HCT116 (cell line): ENCODE measurements at regions not wholly inside any gene's neighbourhood (a gene's known extent, or its start where the extent isn't known, plus 50 kb on each side); places are given as distances from the start of the nearest gene placed in this dataset.

Experiments
- ATAC-seq: fragments of 200-7000 bp; cut with Tn5 transposase; 2 replicates; pipeline ENCODE4 v1.9.1; 2020; ENCODE audit warnings: mild to moderate bottlenecking, moderate library complexity
- BruUV-seq: library from RNA; stranded (reverse); fragments of 400-500 nt; replicated peaks from 2 replicates; lab custom pipeline; 2021; lab: Mats Ljungman, UMichigan
- CTCF ChIA-PET: fragments of 300-600 bp; sonication (Branson Sonifier 250); formaldehyde crosslinking; loops from one replicate; lab custom pipeline; 2021; ENCODE audit warnings: antibody characterized with exemption; lab: Charles Lee
- POLR2A ChIA-PET: fragments of 300-600, 350-600 bp; sonication (Branson Sonifier 250); formaldehyde crosslinking; loops from one replicate; lab custom pipeline; 2021; ENCODE audit warnings: antibody characterized with exemption; lab: Charles Lee
- RAD21 ChIA-PET, 2 experiments: fragments of 300-600 bp; sonication (Branson Sonifier 250); formaldehyde crosslinking; loops; one replicate each; lab custom pipeline; 2023; ENCODE audit warnings: low total read pairs in 2 of 2; ENCODE audit not compliant: uncharacterized antibody in 2 of 2, unreplicated experiment in 2 of 2, low non-redundant PET in 1 of 2; lab: Charles Lee
- DNase-seq: peaks from one replicate; pipeline ENCODE4 v3.0.0-alpha.2; 2010; ENCODE audit warnings: low read depth, low spot score
- H2AFZ ChIP-seq: fragments of 200-600 bp; shearing (Covaris generic), sonication (generic); 2 replicates; pipeline ENCODE4 v1.6.1; 2017; ENCODE audit warnings: low read depth, mixed run types, mixed read lengths, antibody characterized with exemption, low read length; ENCODE audit not compliant: poor library complexity, severe bottlenecking
- H3K27ac ChIP-seq: 2 replicates; pipeline ENCODE4 v1.5.1; 2012; ENCODE audit warnings: low read depth, low read length
- H3K27me3 ChIP-seq: fragments of 200-600 bp; sonication (generic); 2 replicates; pipeline ENCODE4 v1.6.1; 2016; ENCODE audit warnings: mixed run types, low read length, mixed read lengths; ENCODE audit not compliant: insufficient read depth
- H3K36me3 ChIP-seq, 2 experiments: fragments of 200-500 bp in 1 of 2; fragments of 200-600 bp in 1 of 2; sonication (Bioruptor generic) in 1 of 2; sonication (generic) in 1 of 2; 2 replicates each; pipeline versions ENCODE4 v1.5.1 to v1.6.1; 2014 to 2016; ENCODE audit warnings: low read length in 2 of 2, inconsistent platforms in 1 of 2, mixed read lengths in 1 of 2, mixed run types in 1 of 2; ENCODE audit not compliant: insufficient read depth in 2 of 2, control insufficient read depth in 1 of 2
- H3K4me1 ChIP-seq, 2 experiments: fragments of 200-600 bp in 1 of 2; sonication (generic) in 1 of 2; 2 replicates each; pipeline versions ENCODE4 v1.5.1 to v1.6.1; 2012 to 2017; ENCODE audit warnings: low read length in 2 of 2, inconsistent platforms in 1 of 2, mild to moderate bottlenecking in 1 of 2, mixed read lengths in 1 of 2, mixed run types in 1 of 2, moderate library complexity in 1 of 2; ENCODE audit not compliant: insufficient read depth in 2 of 2, control insufficient read depth in 1 of 2
- H3K4me2 ChIP-seq: fragments of 200-600 bp; sonication (generic); 2 replicates; pipeline ENCODE4 v1.6.1; 2017; ENCODE audit warnings: mixed run types, low read length, mixed read lengths
- H3K4me3 ChIP-seq, 2 experiments: fragments of 200-600 bp in 1 of 2; sonication (generic) in 1 of 2; replicated peaks in 1 of 2; 2 replicates each; pipeline ENCODE4 v1.5.1; 2011 to 2016; ENCODE audit warnings: low read length in 2 of 2, control low read depth in 1 of 2, low read depth in 1 of 2, mild to moderate bottlenecking in 1 of 2, mixed read lengths in 1 of 2, mixed run types in 1 of 2
- H3K79me2 ChIP-seq: fragments of 200-600 bp; sonication (generic); 2 replicates; pipeline ENCODE4 v1.6.1; 2017; ENCODE audit warnings: mild to moderate bottlenecking, mixed run types, low read length, moderate library complexity, mixed read lengths; ENCODE audit not compliant: insufficient read depth
- H3K9ac ChIP-seq: fragments of 200-600 bp; sonication (generic); 2 replicates; pipeline ENCODE4 v1.6.1; 2016; ENCODE audit warnings: low read length, mixed read lengths
- H3K9me2 ChIP-seq: fragments of 200-600 bp; sonication (generic), shearing (Covaris generic); 2 replicates; pipeline ENCODE4 v1.6.1; 2017; ENCODE audit warnings: mixed run types, mild to moderate bottlenecking, moderate library complexity; ENCODE audit not compliant: insufficient read depth
- H3K9me3 ChIP-seq, 2 experiments: fragments of 200-500 bp in 1 of 2; fragments of 200-600 bp in 1 of 2; sonication (Bioruptor generic) in 1 of 2; sonication (generic) in 1 of 2; 2 replicates each; pipeline ENCODE4 v1.6.1; 2014 to 2017; ENCODE audit warnings: low read length in 2 of 2, mixed read lengths in 2 of 2, inconsistent platforms in 1 of 2, low read depth in 1 of 2, mild to moderate bottlenecking in 1 of 2, mixed run types in 1 of 2, moderate library complexity in 1 of 2; ENCODE audit not compliant: control insufficient read depth in 1 of 2, insufficient read depth in 1 of 2
- H4K20me1 ChIP-seq: fragments of 200-600 bp; sonication (generic), shearing (Covaris generic); 2 replicates; pipeline ENCODE4 v1.6.1; 2017; ENCODE audit warnings: mixed run types, mild to moderate bottlenecking, moderate library complexity; ENCODE audit not compliant: insufficient read depth
- CBX3 ChIP-seq: IDR thresholded peaks from 2 replicates; pipeline ENCODE4 v1.6.1; 2012; ENCODE audit warnings: low read depth
- CEBPB ChIP-seq: IDR thresholded peaks from 2 replicates; pipeline ENCODE4 v1.6.1; 2012; ENCODE audit warnings: low read depth
- EGR1 ChIP-seq: IDR thresholded peaks from 2 replicates; pipeline ENCODE4 v1.6.1; 2012; ENCODE audit warnings: low read depth
- ELF1 ChIP-seq: IDR thresholded peaks from 2 replicates; pipeline ENCODE4 v1.6.1; 2012; ENCODE audit warnings: low read depth, borderline replicate concordance
- EZH2 ChIP-seq: fragments of 200-600 bp; sonication (generic); IDR thresholded peaks from 2 replicates; pipeline ENCODE4 v1.6.1; 2017; ENCODE audit warnings: antibody characterized with exemption, mixed run types
- EZH2phosphoT487 ChIP-seq: fragments of 200-600 bp; IDR thresholded peaks from 2 replicates; pipeline ENCODE4 v1.6.1; 2018; ENCODE audit warnings: antibody characterized with exemption, borderline replicate concordance
- JUND ChIP-seq: IDR thresholded peaks from 2 replicates; pipeline ENCODE4 v1.6.1; 2012
- POLR2AphosphoS5 ChIP-seq: IDR thresholded peaks from 2 replicates; pipeline ENCODE4 v1.6.1; 2011; ENCODE audit warnings: mild to moderate bottlenecking, low read depth, low read length, moderate library complexity
- RAD21 ChIP-seq: IDR thresholded peaks from 2 replicates; pipeline ENCODE4 v1.6.1; 2012; ENCODE audit warnings: low read depth, mild to moderate bottlenecking
- SIN3A ChIP-seq: IDR thresholded peaks from 2 replicates; pipeline ENCODE4 v1.6.1; 2012; ENCODE audit warnings: low read depth
- SP1 ChIP-seq: IDR thresholded peaks from 2 replicates; pipeline ENCODE4 v1.6.1; 2012; ENCODE audit warnings: low read depth
- TCF7L2 ChIP-seq: IDR thresholded peaks from 2 replicates; pipeline ENCODE4 v1.7.0; 2011; ENCODE audit warnings: borderline replicate concordance, inconsistent platforms; ENCODE audit not compliant: insufficient read depth, insufficient read length; ENCODE audit errors: extremely low read depth
- ZFX ChIP-seq: fragments of 450-650 bp; IDR thresholded peaks from 2 replicates; pipeline ENCODE4 v1.6.1; 2017
- ZNF274 ChIP-seq: fragments of 200-500 bp; sonication (Bioruptor generic); IDR thresholded peaks from 2 replicates; pipeline ENCODE4 v1.6.1; 2014; ENCODE audit warnings: mild to moderate bottlenecking, low read depth, low read length, inconsistent platforms
- intact Hi-C: fragments of 100-400 bp; cut with micrococcal nuclease; formaldehyde crosslinking; loops from 2 replicates; pipeline ENCODE4 v1.10.0; 2022
- TF ChIP-seq, protein P1 (sequence below): IDR thresholded peaks from 2 replicates; pipeline ENCODE4 v1.6.1; 2012; ENCODE audit warnings: low read depth
- TF ChIP-seq, protein P2 (sequence below): IDR thresholded peaks from 2 replicates; pipeline ENCODE4 v1.6.1; 2011; ENCODE audit warnings: mild to moderate bottlenecking, low read length, moderate library complexity; ENCODE audit not compliant: insufficient replicate concordance; ENCODE audit errors: extremely low read depth
- TF ChIP-seq, protein P3 (sequence below): IDR thresholded peaks from 2 replicates; pipeline ENCODE4 v1.6.1; 2012

DNA sequence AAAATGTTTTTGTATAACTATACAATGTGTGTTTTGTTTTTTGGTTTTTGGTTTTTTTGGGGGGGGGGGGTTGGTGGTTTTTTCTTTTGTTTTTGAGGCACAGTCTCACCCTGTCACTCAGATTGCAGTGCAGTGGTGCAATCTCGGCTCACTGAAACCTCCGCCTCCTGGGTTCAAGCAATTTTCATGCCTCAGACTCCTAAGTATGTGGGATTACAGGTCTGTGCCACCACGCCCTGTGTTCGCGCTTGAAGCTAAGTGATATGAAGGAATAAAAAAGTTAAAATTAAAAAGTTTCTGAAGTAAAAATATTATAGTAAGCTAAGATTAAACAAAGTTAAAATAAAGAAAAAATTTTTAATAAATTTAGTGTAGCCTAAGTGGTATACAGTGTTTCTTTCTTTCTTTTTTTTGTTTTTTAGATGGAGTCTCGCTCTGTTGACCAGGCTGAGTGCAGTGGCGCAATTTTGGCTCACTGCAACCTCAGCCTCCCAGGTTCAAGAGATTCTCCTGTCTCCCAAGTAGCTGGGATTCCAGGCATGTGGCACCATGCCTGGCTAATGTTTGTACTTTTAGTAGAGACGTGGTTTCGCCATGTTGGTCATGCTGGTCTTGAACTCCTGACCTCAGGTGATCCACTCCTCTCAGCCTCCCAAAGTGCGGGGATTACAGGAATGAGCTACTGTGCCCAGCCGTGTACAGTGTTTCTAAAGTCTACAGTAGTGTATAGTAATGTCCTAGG lies 53.9 kb upstream of the TEX55 start:
- no peak overlapping the region for H2AFZ ChIP-seq
- H3K9me2 ChIP-seq = no peaks in the 10 kb centered on the region
- no peaks in the 10 kb centered on the region for H3K4me1 ChIP-seq
- 0 out of 2 replicates have a peak, but pooled peaks cover 5% of the 10 kb centered on the region for H3K27me3 ChIP-seq
- intact Hi-C loops = no loop called here
- no peak overlapping the region for H3K27ac ChIP-seq
- H3K4me2 ChIP-seq = no peak overlapping the region
- no peak for DNase-seq
- no peaks in the 10 kb centered on the region for H3K79me2 ChIP-seq
- ATAC-seq = no peak
- H3K9me3 ChIP-seq = no peaks in the 10 kb centered on the region
- H3K9ac ChIP-seq = no peak overlapping the region
- no TSS peak for BruUV-seq
- ChIA-PET RAD21 (no interaction called here), POLR2A (no interaction called here), CTCF (interaction anchor here (12.6 kb wide), 1 partner anchor 209 kb away, joined by 268 read pairs; no protein-coding TSS in a partner anchor)
- no peaks in the 10 kb centered on the region for H3K36me3 ChIP-seq
- no peak for TF ChIP-seq TCF7L2
- no peak for TF ChIP-seq EGR1
- no peak for TF ChIP-seq CBX3
- TF ChIP-seq EZH2 = no peak
- TF ChIP-seq, protein P1, sequence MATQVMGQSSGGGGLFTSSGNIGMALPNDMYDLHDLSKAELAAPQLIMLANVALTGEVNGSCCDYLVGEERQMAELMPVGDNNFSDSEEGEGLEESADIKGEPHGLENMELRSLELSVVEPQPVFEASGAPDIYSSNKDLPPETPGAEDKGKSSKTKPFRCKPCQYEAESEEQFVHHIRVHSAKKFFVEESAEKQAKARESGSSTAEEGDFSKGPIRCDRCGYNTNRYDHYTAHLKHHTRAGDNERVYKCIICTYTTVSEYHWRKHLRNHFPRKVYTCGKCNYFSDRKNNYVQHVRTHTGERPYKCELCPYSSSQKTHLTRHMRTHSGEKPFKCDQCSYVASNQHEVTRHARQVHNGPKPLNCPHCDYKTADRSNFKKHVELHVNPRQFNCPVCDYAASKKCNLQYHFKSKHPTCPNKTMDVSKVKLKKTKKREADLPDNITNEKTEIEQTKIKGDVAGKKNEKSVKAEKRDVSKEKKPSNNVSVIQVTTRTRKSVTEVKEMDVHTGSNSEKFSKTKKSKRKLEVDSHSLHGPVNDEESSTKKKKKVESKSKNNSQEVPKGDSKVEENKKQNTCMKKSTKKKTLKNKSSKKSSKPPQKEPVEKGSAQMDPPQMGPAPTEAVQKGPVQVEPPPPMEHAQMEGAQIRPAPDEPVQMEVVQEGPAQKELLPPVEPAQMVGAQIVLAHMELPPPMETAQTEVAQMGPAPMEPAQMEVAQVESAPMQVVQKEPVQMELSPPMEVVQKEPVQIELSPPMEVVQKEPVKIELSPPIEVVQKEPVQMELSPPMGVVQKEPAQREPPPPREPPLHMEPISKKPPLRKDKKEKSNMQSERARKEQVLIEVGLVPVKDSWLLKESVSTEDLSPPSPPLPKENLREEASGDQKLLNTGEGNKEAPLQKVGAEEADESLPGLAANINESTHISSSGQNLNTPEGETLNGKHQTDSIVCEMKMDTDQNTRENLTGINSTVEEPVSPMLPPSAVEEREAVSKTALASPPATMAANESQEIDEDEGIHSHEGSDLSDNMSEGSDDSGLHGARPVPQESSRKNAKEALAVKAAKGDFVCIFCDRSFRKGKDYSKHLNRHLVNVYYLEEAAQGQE = no peak
- no peak for TF ChIP-seq SP1
- no peak for TF ChIP-seq RAD21
- TF ChIP-seq, protein P2, sequence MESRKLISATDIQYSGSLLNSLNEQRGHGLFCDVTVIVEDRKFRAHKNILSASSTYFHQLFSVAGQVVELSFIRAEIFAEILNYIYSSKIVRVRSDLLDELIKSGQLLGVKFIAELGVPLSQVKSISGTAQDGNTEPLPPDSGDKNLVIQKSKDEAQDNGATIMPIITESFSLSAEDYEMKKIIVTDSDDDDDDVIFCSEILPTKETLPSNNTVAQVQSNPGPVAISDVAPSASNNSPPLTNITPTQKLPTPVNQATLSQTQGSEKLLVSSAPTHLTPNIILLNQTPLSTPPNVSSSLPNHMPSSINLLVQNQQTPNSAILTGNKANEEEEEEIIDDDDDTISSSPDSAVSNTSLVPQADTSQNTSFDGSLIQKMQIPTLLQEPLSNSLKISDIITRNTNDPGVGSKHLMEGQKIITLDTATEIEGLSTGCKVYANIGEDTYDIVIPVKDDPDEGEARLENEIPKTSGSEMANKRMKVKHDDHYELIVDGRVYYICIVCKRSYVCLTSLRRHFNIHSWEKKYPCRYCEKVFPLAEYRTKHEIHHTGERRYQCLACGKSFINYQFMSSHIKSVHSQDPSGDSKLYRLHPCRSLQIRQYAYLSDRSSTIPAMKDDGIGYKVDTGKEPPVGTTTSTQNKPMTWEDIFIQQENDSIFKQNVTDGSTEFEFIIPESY = no peak
- TF ChIP-seq, protein P3, sequence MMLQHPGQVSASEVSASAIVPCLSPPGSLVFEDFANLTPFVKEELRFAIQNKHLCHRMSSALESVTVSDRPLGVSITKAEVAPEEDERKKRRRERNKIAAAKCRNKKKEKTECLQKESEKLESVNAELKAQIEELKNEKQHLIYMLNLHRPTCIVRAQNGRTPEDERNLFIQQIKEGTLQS = no peak
- no peak for TF ChIP-seq EZH2phosphoT487
- no peak for TF ChIP-seq ZFX
- no peak for TF ChIP-seq SIN3A
- TF ChIP-seq ZNF274 = no peak
- no peak for TF ChIP-seq POLR2AphosphoS5
- TF ChIP-seq JUND = no peak
- no peak for TF ChIP-seq ELF1
- TF ChIP-seq CEBPB = no peak
- no peaks in the 10 kb centered on the region for H4K20me1 ChIP-seq
- H3K4me3 ChIP-seq = no peak overlapping the region
